SK-N-SH (cell line): ENCODE measurements at regions not wholly inside any gene's neighbourhood (a gene's known extent, or its start where the extent isn't known, plus 50 kb on each side); places are given as distances from the start of the nearest gene placed in this dataset.

ENCODE experiments used
- CTCF ChIA-PET: fragments of 300-600, 350-600 bp; formaldehyde crosslinking; extraction: SDS; loops from one replicate; lab custom pipeline; 2021; lab: Yijun Ruan, JAX
- POLR2A ChIA-PET: fragments of 350-600 bp; sonication (Branson Sonifier 250); formaldehyde crosslinking; extraction: SDS; loops from one replicate; lab custom pipeline; 2020; ENCODE audit warnings: antibody characterized with exemption, inconsistent platforms; lab: Yijun Ruan, JAX
- DNase-seq: peaks from one replicate; pipeline ENCODE4 v3.0.0; 2012
- H2AFZ ChIP-seq: fragments of 200-600 bp; sonication (generic); 2 replicates; pipeline ENCODE4 v1.8.1; 2016; ENCODE audit warnings: antibody characterized with exemption, mild to moderate bottlenecking, low read depth
- H3F3A ChIP-seq: fragments of 200-600 bp; sonication (generic); replicated peaks from 2 replicates; pipeline ENCODE3; 2016; ENCODE audit warnings: antibody characterized with exemption, mild to moderate bottlenecking; ENCODE audit not compliant: insufficient read depth
- H3K27ac ChIP-seq, 2 experiments: fragments of 200-500 bp in 1 of 2; fragments of 200-600 bp in 1 of 2; sonication (Bioruptor generic) in 1 of 2; sonication (generic), shearing (Covaris generic) in 1 of 2; 2 replicates each; pipeline versions ENCODE4 v1.5.1 to v1.6.1; 2014 to 2016; ENCODE audit warnings: low read depth in 2 of 2, inconsistent platforms in 1 of 2, low read length in 1 of 2, mild to moderate bottlenecking in 1 of 2, mixed read lengths in 1 of 2
- H3K27me3 ChIP-seq: fragments of 200-600 bp; sonication (generic), shearing (Covaris generic); 2 replicates; pipeline ENCODE4 v1.6.1; 2016; ENCODE audit warnings: mixed run types; ENCODE audit not compliant: insufficient read depth
- H3K36me3 ChIP-seq, 2 experiments: fragments of 200-500 bp in 1 of 2; fragments of 200-600 bp in 1 of 2; sonication (Bioruptor generic) in 1 of 2; sonication (generic) in 1 of 2; replicated peaks in 1 of 2; 2 replicates each; pipeline versions ENCODE3 to v1.5.1; 2014 to 2016; ENCODE audit warnings: low read length in 1 of 2, mild to moderate bottlenecking in 1 of 2; ENCODE audit not compliant: insufficient read depth in 2 of 2, control insufficient read depth in 1 of 2
- H3K4me1 ChIP-seq, 2 experiments: fragments of 200-500 bp in 1 of 2; fragments of 200-600 bp in 1 of 2; sonication (Bioruptor generic) in 1 of 2; sonication (generic), shearing (Covaris generic) in 1 of 2; 2 replicates each; pipeline versions ENCODE4 v1.5.1 to v1.6.1; 2014 to 2016; ENCODE audit warnings: low read depth in 1 of 2, low read length in 1 of 2, mixed run types in 1 of 2; ENCODE audit not compliant: insufficient read depth in 2 of 2, control insufficient read depth in 1 of 2
- H3K4me2 ChIP-seq: fragments of 200-600 bp; sonication (generic), shearing (Covaris generic); 2 replicates; pipeline ENCODE4 v1.6.1; 2017; ENCODE audit warnings: mixed run types
- H3K4me3 ChIP-seq, 2 experiments: fragments of 200-500 bp in 1 of 2; fragments of 200-600 bp in 1 of 2; sonication (Bioruptor generic) in 1 of 2; sonication (generic), shearing (Covaris generic) in 1 of 2; 2 replicates each; pipeline versions ENCODE4 v1.5.1 to v1.8.1; 2014 to 2016; ENCODE audit warnings: low read depth in 2 of 2, inconsistent platforms in 1 of 2, low read length in 1 of 2, mild to moderate bottlenecking in 1 of 2, mixed read lengths in 1 of 2, moderate library complexity in 1 of 2
- H3K79me2 ChIP-seq: fragments of 200-600 bp; sonication (generic); 2 replicates; pipeline ENCODE4 v1.8.1; 2017; ENCODE audit warnings: mild to moderate bottlenecking; ENCODE audit not compliant: insufficient read depth
- H3K9ac ChIP-seq: fragments of 200-600 bp; sonication (generic); 2 replicates; pipeline ENCODE4 v1.6.1; 2017; ENCODE audit warnings: mixed run types
- H3K9me2 ChIP-seq: fragments of 200-600 bp; sonication (generic); 2 replicates; pipeline ENCODE4 v1.6.1; 2017; ENCODE audit warnings: mixed run types
- H3K9me3 ChIP-seq: fragments of 200-600 bp; sonication (generic); 2 replicates; pipeline ENCODE4 v1.6.1; 2017; ENCODE audit warnings: mixed run types, mild to moderate bottlenecking, moderate library complexity
- H4K20me1 ChIP-seq: fragments of 200-600 bp; sonication (generic); 2 replicates; pipeline ENCODE4 v1.6.1; 2017; ENCODE audit warnings: mild to moderate bottlenecking, mixed run types; ENCODE audit not compliant: insufficient read depth
- ELF1 ChIP-seq: IDR thresholded peaks from 2 replicates; pipeline ENCODE4 v1.4.0; 2012
- EZH2phosphoT487 ChIP-seq: fragments of 200-600 bp; sonication (generic); IDR thresholded peaks from 2 replicates; pipeline ENCODE4 v1.6.1; 2017; ENCODE audit warnings: low read depth, mixed run types, mild to moderate bottlenecking, antibody characterized with exemption, moderate library complexity, borderline replicate concordance
- GATA2 ChIP-seq: sonication (generic); formaldehyde crosslinking; IDR thresholded peaks from 2 replicates; pipeline ENCODE4 v1.5.0; 2020; ENCODE audit warnings: mild to moderate bottlenecking, missing genetic modification reagents
- JUND ChIP-seq: IDR thresholded peaks from 2 replicates; pipeline ENCODE4 v1.4.0; 2012
- MXI1 ChIP-seq: IDR thresholded peaks from 2 replicates; pipeline ENCODE4 v1.6.1; 2012; ENCODE audit warnings: mild to moderate bottlenecking, low read depth, low read length, improper control_type of control experiment
- NFIC ChIP-seq: IDR thresholded peaks from 2 replicates; pipeline ENCODE4 v1.4.0; 2012; ENCODE audit warnings: borderline replicate concordance
- RAD21 ChIP-seq: IDR thresholded peaks from 2 replicates; pipeline ENCODE4 v1.6.1; 2012; ENCODE audit warnings: mild to moderate bottlenecking, low read length
- RCOR1 ChIP-seq: fragments of 150-350 bp; IDR thresholded peaks from 2 replicates; pipeline ENCODE4 v1.6.1; 2017; ENCODE audit warnings: antibody characterized with exemption, low read length
- RFX5 ChIP-seq: IDR thresholded peaks from 2 replicates; pipeline ENCODE4 v1.6.1; 2012; ENCODE audit warnings: mild to moderate bottlenecking, improper control_type of control experiment, low read length
- SIN3A ChIP-seq: IDR thresholded peaks from 2 replicates; pipeline ENCODE4 v1.6.1; 2012; ENCODE audit warnings: low read depth, mild to moderate bottlenecking, low read length, moderate library complexity, borderline replicate concordance
- SMC3 ChIP-seq: IDR thresholded peaks from 2 replicates; pipeline ENCODE4 v1.6.1; 2012; ENCODE audit warnings: low read depth, low read length, improper control_type of control experiment
- WGBS: methylation state at CpG from one replicate; pipeline ENCODE4 v1.1.6; 2017; ENCODE audit warnings: low lambda C conversion rate; 5-methylcytosine and 5-hydroxymethylcytosine counted together
- TF ChIP-seq, protein P1 (sequence below): IDR thresholded peaks from 2 replicates; pipeline ENCODE4 v1.4.0; 2012; ENCODE audit warnings: low read depth
- TF ChIP-seq, protein P2 (sequence below): fragments of 150-350 bp; IDR thresholded peaks from 2 replicates; pipeline ENCODE4 v1.6.1; 2017; ENCODE audit warnings: antibody characterized with exemption, low read length, low read depth, borderline replicate concordance
- TF ChIP-seq, protein P3 (sequence below): fragments of 150-350 bp; IDR thresholded peaks from 2 replicates; pipeline ENCODE4 v1.6.1; 2016; ENCODE audit warnings: mild to moderate bottlenecking, low read depth, low read length
- TF ChIP-seq, protein P4 (sequence below): fragments of 200-600 bp; sonication (generic); IDR thresholded peaks from 2 replicates; pipeline ENCODE4 v1.6.1; 2017; ENCODE audit warnings: antibody characterized with exemption, mild to moderate bottlenecking, moderate library complexity
- TF ChIP-seq, protein P5 (sequence below): IDR thresholded peaks from 2 replicates; pipeline ENCODE4; 2012
- TF ChIP-seq, protein P6 (sequence below): IDR thresholded peaks from 2 replicates; pipeline ENCODE4 v1.6.1; 2012; ENCODE audit warnings: mild to moderate bottlenecking, low read depth, low read length, moderate library complexity

DNA sequence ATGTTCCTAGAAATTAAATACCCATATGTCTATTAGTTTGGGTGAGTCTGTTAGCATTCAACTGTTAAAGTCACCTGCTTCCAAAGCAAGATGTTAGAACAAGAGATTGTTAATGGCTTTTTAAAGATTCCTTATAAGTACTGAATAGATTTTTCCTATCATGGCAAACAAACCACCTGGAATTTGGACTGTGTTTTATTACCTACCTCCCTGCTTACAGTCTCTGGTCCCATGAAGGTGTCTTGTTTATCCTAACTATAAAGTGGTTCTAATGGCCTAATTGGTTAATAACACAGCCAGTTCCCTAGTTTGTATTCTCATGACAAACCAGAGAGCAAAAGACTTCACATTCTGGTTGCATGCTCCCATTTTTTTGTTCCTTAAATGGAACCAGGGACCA lies 149.5 kb downstream of the PPP1R2C start:
- H3F3A ChIP-seq: no peaks in the 10 kb centered on the region
- H2AFZ ChIP-seq: no peak overlapping the region
- no peaks in the 10 kb centered on the region for H3K27me3 ChIP-seq
- H3K4me3 ChIP-seq: no peak overlapping the region
- no peaks in the 10 kb centered on the region for H3K79me2 ChIP-seq
- H3K27ac ChIP-seq: no peak overlapping the region
- H4K20me1 ChIP-seq: no peaks in the 10 kb centered on the region
- no peaks in the 10 kb centered on the region for H3K9me3 ChIP-seq
- POLR2A ChIA-PET: no interaction called here
- no peaks in the 10 kb centered on the region for H3K9me2 ChIP-seq
- no peak for DNase-seq
- no peak overlapping the region for H3K9ac ChIP-seq
- no peaks in the 10 kb centered on the region for H3K4me1 ChIP-seq
- CTCF ChIA-PET: no interaction called here
- TF ChIP-seq, protein P1, sequence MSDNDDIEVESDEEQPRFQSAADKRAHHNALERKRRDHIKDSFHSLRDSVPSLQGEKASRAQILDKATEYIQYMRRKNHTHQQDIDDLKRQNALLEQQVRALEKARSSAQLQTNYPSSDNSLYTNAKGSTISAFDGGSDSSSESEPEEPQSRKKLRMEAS: no peak
- TF ChIP-seq SMC3 (no peak), RCOR1 (no peak), JUND (no peak), ELF1 (no peak), EZH2phosphoT487 (no peak), RAD21 (no peak), MXI1 (no peak), SIN3A (no peak)
- TF ChIP-seq, protein P2, sequence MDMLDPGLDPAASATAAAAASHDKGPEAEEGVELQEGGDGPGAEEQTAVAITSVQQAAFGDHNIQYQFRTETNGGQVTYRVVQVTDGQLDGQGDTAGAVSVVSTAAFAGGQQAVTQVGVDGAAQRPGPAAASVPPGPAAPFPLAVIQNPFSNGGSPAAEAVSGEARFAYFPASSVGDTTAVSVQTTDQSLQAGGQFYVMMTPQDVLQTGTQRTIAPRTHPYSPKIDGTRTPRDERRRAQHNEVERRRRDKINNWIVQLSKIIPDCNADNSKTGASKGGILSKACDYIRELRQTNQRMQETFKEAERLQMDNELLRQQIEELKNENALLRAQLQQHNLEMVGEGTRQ: no peak
- TF ChIP-seq, protein P3, sequence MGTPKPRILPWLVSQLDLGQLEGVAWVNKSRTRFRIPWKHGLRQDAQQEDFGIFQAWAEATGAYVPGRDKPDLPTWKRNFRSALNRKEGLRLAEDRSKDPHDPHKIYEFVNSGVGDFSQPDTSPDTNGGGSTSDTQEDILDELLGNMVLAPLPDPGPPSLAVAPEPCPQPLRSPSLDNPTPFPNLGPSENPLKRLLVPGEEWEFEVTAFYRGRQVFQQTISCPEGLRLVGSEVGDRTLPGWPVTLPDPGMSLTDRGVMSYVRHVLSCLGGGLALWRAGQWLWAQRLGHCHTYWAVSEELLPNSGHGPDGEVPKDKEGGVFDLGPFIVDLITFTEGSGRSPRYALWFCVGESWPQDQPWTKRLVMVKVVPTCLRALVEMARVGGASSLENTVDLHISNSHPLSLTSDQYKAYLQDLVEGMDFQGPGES: no peak
- no peak overlapping the region for H3K4me2 ChIP-seq
- no peaks in the 10 kb centered on the region for H3K36me3 ChIP-seq

DNA sequence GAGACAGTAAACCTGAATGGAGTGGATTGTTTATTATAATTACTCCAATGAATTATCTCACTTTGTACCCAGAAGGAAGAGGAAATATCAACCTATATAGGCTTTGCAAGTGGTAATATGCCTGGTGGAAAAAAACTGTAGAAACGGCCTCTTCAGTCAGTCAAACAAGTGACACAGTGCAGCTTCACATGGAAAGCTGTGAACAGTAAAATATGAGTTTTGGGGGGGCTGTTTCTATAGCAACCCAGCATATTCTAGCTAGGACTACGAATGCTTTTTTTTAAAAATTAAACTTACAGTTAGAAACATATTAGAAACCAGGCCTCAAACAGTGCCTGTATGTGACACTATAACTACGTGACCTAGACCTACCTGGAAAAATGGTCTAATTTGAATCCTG lies 150.1 kb downstream of the PPP1R2C start:
- WGBS: 1% methylated on average over 3 of the region's 3 CpGs
- H3K4me2 ChIP-seq: no peak overlapping the region
- no peak overlapping the region for H3K4me3 ChIP-seq
- no peak overlapping the region for H3K27ac ChIP-seq
- H3K9ac ChIP-seq: no peak overlapping the region
- POLR2A ChIA-PET: no interaction called here
- no peak overlapping the region for H2AFZ ChIP-seq
- H3K27me3 ChIP-seq: no peaks in the 10 kb centered on the region
- no peaks in the 10 kb centered on the region for H3K79me2 ChIP-seq
- DNase-seq: no peak
- H3K4me1 ChIP-seq: no peaks in the 10 kb centered on the region
- no peaks in the 10 kb centered on the region for H3K9me3 ChIP-seq
- TF ChIP-seq RFX5 (no peak), RCOR1 (no peak), GATA2 (CRISPR knock-in tag) (no peak), JUND (no peak), NFIC (no peak)
- TF ChIP-seq, protein P4, sequence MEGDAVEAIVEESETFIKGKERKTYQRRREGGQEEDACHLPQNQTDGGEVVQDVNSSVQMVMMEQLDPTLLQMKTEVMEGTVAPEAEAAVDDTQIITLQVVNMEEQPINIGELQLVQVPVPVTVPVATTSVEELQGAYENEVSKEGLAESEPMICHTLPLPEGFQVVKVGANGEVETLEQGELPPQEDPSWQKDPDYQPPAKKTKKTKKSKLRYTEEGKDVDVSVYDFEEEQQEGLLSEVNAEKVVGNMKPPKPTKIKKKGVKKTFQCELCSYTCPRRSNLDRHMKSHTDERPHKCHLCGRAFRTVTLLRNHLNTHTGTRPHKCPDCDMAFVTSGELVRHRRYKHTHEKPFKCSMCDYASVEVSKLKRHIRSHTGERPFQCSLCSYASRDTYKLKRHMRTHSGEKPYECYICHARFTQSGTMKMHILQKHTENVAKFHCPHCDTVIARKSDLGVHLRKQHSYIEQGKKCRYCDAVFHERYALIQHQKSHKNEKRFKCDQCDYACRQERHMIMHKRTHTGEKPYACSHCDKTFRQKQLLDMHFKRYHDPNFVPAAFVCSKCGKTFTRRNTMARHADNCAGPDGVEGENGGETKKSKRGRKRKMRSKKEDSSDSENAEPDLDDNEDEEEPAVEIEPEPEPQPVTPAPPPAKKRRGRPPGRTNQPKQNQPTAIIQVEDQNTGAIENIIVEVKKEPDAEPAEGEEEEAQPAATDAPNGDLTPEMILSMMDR: no peak
- TF ChIP-seq, protein P5, sequence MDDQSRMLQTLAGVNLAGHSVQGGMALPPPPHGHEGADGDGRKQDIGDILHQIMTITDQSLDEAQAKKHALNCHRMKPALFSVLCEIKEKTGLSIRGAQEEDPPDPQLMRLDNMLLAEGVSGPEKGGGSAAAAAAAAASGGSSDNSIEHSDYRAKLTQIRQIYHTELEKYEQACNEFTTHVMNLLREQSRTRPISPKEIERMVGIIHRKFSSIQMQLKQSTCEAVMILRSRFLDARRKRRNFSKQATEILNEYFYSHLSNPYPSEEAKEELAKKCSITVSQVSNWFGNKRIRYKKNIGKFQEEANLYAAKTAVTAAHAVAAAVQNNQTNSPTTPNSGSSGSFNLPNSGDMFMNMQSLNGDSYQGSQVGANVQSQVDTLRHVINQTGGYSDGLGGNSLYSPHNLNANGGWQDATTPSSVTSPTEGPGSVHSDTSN: no peak
- TF ChIP-seq, protein P3: no peak
- TF ChIP-seq, protein P6, sequence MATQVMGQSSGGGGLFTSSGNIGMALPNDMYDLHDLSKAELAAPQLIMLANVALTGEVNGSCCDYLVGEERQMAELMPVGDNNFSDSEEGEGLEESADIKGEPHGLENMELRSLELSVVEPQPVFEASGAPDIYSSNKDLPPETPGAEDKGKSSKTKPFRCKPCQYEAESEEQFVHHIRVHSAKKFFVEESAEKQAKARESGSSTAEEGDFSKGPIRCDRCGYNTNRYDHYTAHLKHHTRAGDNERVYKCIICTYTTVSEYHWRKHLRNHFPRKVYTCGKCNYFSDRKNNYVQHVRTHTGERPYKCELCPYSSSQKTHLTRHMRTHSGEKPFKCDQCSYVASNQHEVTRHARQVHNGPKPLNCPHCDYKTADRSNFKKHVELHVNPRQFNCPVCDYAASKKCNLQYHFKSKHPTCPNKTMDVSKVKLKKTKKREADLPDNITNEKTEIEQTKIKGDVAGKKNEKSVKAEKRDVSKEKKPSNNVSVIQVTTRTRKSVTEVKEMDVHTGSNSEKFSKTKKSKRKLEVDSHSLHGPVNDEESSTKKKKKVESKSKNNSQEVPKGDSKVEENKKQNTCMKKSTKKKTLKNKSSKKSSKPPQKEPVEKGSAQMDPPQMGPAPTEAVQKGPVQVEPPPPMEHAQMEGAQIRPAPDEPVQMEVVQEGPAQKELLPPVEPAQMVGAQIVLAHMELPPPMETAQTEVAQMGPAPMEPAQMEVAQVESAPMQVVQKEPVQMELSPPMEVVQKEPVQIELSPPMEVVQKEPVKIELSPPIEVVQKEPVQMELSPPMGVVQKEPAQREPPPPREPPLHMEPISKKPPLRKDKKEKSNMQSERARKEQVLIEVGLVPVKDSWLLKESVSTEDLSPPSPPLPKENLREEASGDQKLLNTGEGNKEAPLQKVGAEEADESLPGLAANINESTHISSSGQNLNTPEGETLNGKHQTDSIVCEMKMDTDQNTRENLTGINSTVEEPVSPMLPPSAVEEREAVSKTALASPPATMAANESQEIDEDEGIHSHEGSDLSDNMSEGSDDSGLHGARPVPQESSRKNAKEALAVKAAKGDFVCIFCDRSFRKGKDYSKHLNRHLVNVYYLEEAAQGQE: no peak
- TF ChIP-seq, all 33 proteins: peak for 0
- H3K36me3 ChIP-seq: no peaks in the 10 kb centered on the region
- CTCF ChIA-PET: no interaction called here
- no peaks in the 10 kb centered on the region for H3F3A ChIP-seq
- H3K9me2 ChIP-seq: no peaks in the 10 kb centered on the region
- H4K20me1 ChIP-seq: no peaks in the 10 kb centered on the region
